Hematopoietic multipotent progenitor cell treated with erythropoietin and hydrocortisone succinate and interleukin-3 and kit ligand, for 17 days (in vitro differentiated cells): ENCODE measurements at regions not wholly inside any gene's neighbourhood (a gene's known extent, or its start where the extent isn't known, plus 50 kb on each side); places are given as distances from the start of the nearest gene placed in this dataset.
A peak's percentile ranks its signal among the peaks of the same experiment; 100 is the strongest.

Experiments used
- DNase-seq: peaks from one replicate; pipeline ENCODE4 v3.0.0-alpha.2; 2015; ENCODE audit warnings: low spot score

GRCh38 chr2:136402281-136402680 is 284.3 kb upstream of the CXCR4 start:
- DNase-seq, result no peak

- DNase-seq, result no peak
These were observed 281.8 kb upstream of the CXCR4 start for GRCh38 chr2:136399667-136400289.

GRCh38 chr2:136395582-136395981 is 277.6 kb upstream of the CXCR4 start:
- DNase-seq, result no peak

- no peak for DNase-seq
These were observed 276.4 kb upstream of the CXCR4 start for GRCh38 chr2:136394136-136395060.

- DNase-seq, result no peak
These were observed 275.6 kb upstream of the CXCR4 start for GRCh38 chr2:136393514-136393913.

- DNase-seq, result no peak
These were observed 275.1 kb upstream of the CXCR4 start for GRCh38 chr2:136392897-136393505.

- DNase-seq, result no peak
These were observed 271.9 kb upstream of the CXCR4 start for GRCh38 chr2:136389809-136390208.

- no peak for DNase-seq
These were observed 268.1 kb upstream of the CXCR4 start for GRCh38 chr2:136386046-136386445.

- DNase-seq, result no peak
These were observed 266.8 kb upstream of the CXCR4 start for GRCh38 chr2:136384531-136385303.

- DNase-seq, result no peak
These were observed 265.2 kb upstream of the CXCR4 start for GRCh38 chr2:136383167-136383566.

- no peak for DNase-seq
These were observed 264.0 kb upstream of the CXCR4 start for GRCh38 chr2:136381722-136382633.

GRCh38 chr2:136381245-136381644 is 263.3 kb upstream of the CXCR4 start:
- no peak for DNase-seq

GRCh38 chr2:136378712-136379595 is 261.0 kb upstream of the CXCR4 start:
- DNase-seq, result peak; percentile 8

- DNase-seq, result no peak
These were observed 259.8 kb upstream of the CXCR4 start for GRCh38 chr2:136377423-136378382.

GRCh38 chr2:136376798-136377211 is 258.9 kb upstream of the CXCR4 start:
- no peak for DNase-seq

GRCh38 chr2:136376211-136376610 is 258.3 kb upstream of the CXCR4 start:
- DNase-seq, result no peak

- no peak for DNase-seq
These were observed 257.3 kb upstream of the CXCR4 start for GRCh38 chr2:136375017-136375901.

GRCh38 chr2:136373841-136374240 is 255.9 kb upstream of the CXCR4 start:
- DNase-seq, result no peak
